ENCODE measurements at regions not wholly inside any gene's neighbourhood (a gene's known extent, or its start where the extent isn't known, plus 50 kb on each side); places are given as distances from the start of the nearest gene placed in this dataset.
"Not testable (repeated sequence)": the region's sequence is repeated elsewhere in the genome, so short reads cannot be mapped to it uniquely, and the experiment has no call there.

DNA sequence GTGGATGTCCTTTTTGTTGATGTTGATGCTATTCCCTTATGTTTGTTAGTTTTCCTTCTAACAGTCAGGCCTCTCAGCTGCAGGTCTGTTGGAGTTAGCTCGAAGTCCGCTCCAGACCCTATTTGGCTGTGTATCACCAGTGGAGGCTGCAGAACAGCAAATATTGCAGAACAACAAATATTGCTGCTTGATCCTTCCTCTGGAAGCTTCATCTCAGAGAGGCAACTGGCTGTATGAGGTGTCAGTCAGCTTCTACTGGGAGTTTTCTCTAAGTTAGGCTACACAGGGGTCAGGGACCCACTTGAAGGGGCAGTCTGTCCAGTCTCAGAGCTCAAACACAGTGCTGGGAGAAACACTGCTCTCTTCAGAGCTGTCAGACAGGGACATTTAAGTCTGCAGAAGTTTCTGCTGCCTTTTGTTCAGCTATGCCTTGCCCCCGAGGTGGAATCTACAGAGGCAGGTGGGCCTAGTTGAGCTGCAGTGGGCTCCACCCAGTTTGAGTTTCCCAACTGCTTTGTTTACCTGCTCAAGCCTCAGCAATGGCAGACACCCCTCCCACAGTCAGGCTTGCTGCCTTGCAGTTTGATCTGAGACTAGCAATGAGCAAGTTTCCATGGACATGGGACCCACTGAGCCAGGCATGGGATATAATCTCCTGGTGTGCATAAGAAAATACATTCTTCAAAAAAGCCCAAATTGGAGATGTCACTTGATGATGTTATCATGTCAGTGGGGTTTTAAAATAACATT is 99.5 kb downstream of the KDM5D start:
- DNase-seq (ENCODE audit: low spot score) = no peak

DNA sequence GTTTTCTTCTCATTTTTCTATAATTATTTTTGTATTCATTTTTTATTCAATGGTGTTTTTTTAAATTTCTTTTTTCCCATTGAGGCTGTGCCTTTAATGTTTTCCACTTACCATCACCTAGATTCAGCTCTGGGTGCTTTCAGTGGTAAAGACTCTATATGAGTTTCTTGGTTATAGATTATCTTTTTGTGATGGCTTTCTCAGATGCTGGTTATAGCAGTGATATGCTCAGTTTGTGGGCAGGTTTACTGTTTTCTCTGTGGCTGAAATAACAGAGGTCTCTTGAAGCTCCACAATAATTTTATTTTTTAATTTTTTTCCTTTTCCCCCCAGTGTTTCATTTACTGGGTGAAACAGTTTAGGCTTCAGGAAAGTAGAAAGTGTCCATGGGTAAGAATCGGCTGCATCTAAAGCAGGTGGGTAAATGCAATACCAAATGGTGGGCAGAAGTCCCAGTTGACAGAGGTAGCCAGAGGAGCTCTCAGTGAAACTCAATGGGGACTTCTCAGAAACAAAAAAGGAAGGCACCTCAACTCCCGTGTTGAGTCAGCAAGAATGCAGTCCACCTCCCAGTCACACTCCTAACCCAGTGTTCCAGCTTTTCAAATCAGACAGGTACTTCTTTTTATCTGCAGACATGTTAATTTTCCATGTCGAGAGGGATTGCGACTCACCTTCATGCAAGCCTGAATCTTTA is 106.7 kb downstream of the KDM5D start:
- no peak for DNase-seq (ENCODE audit: low spot score)

DNA sequence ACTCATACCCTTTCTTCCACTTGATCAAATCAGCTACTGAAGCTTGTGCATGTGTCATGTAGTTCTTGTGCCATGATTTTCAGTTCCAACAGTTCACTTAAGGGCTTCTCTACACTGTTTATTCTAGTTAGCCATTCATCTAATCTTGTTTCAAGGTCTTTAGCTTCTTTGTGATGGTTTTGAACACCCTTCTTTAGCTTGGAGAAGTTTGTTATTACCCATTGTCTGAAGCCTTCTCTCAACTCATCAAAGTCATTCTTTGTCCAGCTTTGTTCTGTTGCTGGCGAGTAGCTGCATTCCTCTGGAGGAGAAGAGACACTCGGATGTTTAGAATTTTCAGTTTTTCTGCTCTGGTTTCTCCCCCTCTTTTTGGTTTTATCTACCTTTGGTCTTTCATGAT is 115.6 kb downstream of the KDM5D start:
- no peak for DNase-seq (ENCODE audit: low spot score)

DNA sequence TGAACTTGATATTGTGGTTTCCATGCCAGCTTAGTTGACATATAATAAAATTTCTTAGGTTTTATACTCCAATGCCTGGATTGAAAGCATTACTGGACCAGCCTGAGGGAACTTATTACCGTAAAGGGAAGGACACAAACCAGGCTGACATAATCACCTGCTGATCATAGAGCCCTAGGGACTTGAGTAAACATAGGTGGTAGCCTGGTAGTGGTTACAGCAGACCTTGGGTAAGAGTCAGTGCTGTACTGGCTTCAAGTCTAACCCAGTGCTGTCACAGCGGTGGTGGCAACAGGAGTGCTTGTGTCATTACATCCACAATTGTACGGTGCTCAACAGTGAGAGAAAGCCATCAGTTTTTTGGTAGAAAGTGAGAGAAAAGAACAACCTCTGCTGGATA is 122.1 kb downstream of the KDM5D start:
- DNase-seq (ENCODE audit: low spot score) = no peak

DNA sequence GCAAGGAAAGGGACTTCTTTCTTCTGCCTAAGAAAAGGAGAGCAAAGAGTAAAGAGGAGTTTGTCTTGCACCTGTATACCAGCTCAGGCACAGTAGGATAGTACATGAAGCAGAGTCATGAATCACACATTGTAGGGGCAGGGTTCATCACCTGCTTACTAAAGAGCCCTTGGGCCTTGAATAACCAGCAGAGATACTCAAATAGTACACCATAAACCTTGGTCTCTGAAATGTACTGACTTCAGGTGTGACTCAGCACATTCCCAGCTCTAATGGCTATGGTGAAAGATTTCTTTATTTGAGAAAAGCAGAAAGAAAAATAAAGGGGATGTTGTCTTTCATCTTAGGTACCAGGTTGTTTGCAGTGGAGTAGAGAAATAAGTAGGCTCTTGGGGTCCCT is 122.8 kb downstream of the KDM5D start:
- no peak for DNase-seq (ENCODE audit: low spot score)

DNA sequence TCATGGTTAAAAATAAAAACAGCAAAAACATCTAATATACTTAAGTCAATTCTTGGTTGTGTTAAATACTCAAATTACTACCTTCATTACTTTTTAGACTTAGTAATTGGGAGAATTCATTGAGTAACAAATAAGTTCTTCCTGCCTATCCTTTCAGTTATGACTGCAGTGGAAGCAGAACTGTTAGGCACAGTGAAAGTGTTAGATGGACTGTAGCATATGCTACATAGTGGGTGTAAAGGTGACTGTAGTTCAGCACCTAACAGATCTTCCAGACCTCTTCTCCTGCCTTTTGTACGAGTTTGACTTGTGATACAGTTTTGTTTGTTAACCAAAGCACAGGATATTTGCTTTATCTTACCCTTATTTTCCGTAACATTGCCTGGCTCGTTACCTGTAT is 143.4 kb downstream of the KDM5D start:
- no peak for DNase-seq (ENCODE audit: low spot score)

DNA sequence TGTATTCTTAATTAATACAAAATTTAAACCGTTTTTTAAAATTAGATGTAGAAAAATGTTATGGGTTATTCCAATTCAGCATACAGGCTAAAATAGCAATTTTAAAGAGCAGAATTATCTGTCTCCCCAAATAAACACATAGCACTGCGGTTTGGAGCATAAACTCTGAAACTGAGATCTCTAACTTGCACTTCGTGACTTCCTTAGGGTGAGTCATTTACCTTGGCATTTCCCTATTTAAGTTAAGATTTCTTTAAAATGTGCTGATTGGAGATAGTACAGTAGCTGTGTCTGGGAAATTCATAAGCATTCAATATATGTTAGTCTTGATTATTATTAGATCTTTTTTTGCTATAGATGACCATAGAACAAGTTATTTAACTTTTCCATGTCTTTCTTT is 143.8 kb downstream of the KDM5D start:
- DNase-seq (ENCODE audit: low spot score) = no peak

DNA sequence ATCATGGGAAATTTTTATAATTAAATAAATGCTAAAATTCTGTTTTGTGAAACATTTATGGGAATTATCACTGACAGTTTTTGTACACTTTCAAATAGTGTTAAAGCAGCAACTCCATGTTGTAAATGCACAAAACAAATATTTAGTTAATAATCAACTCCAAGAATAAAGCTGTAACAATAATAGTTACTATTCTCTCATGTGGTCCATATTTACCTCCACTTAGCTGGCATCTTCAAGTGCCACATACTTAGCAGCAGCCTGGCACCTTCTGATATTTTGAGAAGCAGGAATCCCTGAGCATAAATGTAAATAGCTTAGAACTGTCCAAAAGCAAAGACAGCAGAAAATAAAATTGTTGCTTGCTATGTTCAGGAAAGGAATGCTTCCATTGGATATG is 154.3 kb downstream of the KDM5D start:
- no peak for DNase-seq (ENCODE audit: low spot score)

DNA sequence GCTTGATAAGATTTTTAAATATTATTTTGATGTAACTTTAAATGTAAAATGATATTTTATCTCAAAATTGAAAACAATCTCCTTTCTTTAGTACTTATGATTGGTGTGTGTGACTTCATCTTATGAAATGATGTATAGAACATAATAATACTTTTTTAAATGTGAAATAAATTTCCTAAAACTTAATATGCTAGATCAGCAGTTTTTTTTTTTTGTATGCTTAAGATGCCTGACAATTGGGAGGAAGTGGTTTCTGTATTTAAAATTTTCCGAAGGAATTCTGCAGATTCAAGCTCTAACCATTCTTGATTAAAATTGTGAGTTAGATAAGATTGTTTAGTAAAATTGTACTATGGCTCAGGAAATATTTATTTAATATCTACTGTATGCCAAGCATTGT is 154.9 kb downstream of the KDM5D start:
- DNase-seq (ENCODE audit: low spot score) = no peak

DNA sequence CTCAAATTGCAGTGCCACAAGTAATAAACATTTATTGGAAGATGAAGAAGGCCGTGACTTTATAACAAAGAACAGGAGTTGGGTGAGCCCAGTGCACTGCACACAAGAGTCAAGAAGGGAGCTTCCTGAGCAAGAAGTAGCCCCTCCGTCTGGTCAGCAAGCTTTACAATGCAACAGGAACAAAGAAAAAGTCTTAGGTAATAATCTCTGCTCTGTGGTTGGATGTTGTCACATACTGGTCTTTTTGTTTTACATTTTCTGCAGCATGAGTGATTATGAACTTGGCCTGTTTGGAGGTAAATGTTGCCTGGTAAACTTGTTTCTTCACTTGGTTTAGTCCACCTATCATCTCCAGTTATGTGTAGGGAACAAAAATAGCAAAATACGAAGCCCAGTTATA is 157.2 kb downstream of the KDM5D start:
- DNase-seq (ENCODE audit: low spot score) = no peak

DNA sequence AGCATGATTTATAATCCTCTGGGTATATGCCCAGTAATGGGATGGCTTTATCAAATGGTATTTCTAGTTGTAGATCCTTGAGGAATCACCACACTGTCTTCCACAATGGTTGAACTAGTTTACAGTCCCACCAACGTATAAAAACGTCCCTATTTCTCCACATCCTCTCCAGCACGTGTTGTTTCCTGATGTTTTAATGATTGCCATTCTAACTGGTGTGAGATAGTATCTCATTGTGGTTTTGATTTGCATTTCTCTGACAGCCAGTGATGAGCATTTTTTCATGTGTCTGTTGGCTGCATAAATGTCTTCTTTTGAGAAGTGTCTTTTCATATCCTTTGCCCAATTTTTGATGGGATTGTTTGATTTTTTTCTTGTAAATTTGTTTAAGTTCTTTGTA is 163.5 kb downstream of the KDM5D start:
- not testable (repeated sequence) for DNase-seq (ENCODE audit: low spot score)

DNA sequence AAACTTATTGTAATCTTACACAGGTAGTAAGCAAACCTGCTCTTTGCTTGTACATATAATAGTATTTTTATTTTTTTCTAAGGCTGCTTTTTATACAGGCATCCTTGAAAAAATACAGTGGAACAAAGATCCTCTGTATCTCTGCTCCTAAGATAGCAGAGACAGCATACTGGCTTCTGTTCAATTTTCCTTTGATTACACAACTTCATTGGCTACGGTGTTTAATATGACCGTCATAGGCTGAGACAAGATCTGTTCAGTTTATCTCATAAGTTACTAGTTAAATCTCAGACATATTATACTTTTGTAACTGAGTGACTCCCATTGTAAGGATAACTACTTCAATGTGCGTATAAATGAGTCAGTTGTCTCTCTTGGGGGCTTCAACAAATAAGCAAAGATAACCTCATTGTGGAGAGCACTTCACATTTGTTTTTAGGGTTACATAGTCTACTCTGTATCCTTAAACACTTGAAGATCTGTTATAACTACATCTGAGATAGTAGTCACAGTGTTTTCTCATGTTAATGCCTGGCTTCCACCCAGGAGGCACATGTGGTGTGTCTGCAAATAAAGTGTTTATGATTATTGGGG is 166.1 kb downstream of the KDM5D start:
- no peak for DNase-seq (ENCODE audit: low spot score)

DNA sequence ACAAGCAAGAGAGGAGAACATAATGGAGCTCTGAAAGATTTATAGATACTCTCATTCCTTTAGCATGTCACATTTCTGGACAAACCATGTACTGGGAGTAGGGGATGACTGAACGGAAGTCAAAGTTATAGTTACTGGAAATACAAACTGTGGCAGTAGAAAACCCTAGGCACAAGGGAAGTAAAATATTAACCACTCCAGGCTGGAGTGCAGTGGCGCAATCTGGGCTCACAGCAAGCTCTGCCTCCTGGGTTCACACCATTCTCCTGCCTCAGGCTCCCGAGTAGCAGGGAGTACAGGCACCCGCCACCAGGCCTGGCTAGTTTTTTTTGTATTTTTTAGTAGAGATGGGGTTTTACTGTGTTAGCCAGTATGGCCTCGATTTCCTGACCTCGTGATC is 167.3 kb downstream of the KDM5D start:
- no peak for DNase-seq (ENCODE audit: low spot score)

DNA sequence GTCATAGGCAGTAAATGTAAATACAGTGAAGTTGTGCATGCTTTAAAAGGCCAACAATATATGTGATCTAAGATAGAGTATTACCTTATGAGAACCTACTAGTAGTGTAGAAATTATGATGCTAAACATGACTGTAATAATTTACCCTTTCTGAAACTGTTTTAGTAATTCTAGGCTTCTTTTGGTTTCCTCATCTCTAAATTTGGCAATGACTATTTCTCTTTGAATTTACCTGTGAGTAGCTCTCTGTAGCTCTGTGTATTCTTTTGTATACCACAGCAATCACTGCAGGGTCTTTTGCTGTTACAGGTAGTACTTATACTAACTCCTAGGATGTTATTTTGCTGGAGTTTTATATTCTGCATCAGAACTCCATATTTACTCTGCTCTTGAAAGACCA is 169.6 kb downstream of the KDM5D start:
- DNase-seq (ENCODE audit: low spot score) = no peak

DNA sequence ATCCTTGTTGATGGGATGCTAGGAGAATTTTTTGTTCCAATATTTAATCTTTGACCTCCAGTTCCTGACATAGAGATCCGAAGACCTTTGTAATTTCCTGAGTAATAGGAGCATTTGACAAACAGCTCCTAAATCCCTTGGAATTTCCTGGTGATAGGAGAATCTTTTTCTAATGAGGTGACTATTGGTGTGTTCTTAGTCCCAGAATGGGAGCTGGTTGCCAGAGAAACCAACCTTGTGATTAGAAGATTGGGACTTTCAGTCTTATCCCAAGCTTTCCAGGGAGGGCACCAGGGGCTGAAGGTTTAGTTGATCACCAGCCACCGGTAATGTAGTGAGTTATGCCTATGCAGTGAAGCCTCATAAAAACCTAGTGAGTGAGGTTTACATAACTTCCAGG is 170.9 kb downstream of the KDM5D start:
- no peak for DNase-seq (ENCODE audit: low spot score)

DNA sequence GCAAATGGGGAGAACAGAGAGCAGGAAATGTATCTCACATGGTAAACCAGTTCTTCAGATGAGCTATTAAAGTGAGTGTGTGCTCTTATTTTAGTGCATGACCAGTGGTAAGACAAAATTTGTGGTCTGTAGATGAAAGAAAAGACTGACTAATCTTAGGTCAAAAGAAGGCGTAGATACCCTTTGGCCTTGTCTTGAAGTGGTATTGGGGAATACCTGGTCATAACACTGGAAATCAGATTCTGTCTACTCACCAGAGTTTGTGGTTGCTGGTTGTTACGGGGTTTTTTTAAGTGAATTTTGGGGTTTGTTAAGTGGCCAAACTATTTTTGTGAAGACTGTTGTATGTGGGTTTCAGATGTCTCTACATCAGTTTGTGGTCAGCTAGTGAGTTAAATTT is 173.5 kb downstream of the KDM5D start:
- no peak for DNase-seq (ENCODE audit: low spot score)

DNA sequence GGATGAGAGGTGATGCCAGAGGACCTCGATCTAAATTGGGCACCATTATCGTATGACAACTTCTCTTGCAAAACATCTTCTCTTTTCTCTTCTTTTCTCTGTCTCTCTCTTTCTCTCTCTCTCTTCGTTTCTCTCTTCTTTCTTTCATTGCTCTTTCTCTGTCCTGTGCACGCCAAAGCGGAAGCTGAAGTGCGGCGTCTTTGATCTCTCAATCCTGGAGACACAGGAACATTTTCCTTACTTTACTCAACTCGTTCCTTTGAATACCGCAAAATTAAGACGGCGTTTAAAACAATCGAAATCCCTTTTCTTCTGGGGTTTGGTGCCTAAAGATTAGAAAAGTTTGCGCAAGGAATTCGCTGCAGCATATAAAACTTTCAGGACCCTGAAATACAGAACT is 176.6 kb downstream of the KDM5D start:
- DNase-seq (ENCODE audit: low spot score) = no peak

DNA sequence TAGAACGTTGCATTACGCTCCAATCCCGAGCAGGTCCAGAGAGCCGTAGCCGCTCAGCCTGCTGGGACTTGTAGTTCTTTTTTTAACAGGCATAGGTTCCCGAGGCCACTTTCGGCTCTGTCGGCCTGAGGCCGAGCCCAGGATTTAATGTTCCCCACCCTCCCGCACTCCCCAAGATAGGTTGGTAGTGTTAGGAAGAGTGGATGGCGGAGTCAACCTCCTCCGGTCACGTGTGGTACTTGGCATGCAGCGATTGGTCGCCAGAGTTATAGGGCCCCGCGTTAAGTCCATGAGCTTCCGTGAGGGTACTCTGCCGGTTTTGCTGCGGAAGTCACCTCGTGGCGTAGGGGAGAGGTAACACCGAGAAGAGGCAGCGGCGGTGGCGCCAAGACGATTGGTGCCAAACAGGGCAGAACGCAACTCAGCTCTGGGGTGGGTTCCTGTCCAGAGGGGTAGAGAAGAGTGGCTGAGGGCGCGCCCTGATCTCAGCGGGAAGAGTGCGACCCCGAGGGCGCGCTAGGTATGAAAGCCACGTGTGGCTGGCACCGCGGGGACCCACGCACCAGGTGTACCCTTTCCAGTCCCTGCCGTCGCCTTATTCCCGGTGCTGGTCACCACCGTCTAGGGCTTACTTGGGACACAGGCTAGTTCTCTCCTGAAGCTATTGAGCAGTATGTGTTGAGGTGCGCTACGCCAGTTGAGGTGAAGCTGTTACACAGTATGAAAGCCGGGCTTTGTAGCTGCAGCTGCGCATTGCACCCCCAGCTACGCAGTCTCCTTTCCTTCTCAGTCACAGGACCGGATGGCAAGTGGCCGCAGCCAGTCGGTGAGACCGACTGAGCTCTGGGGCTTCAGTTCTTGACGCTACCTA is 177.2 kb downstream of the KDM5D start:
- DNase-seq (ENCODE audit: low spot score) = peak; percentile 84

DNA sequence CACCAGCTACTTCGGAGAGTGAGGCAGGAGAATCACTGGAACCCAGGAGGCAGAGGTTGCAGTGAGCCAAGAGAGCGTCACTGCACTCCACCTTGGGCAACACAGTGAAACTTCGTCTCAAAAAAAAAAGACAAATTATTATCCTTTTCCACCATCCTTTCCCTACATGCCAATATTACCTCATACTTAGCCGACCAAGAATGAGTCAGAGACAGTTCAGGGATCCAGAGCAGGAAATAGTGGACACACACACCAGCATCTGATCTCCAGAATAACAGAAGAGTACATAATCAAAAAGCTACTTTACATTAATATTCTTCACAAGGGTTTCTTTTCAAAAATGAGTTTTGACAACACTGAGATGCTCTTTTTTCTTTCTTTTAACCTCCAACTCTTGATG is 185.4 kb downstream of the KDM5D start:
- DNase-seq (ENCODE audit: low spot score) = no peak

DNA sequence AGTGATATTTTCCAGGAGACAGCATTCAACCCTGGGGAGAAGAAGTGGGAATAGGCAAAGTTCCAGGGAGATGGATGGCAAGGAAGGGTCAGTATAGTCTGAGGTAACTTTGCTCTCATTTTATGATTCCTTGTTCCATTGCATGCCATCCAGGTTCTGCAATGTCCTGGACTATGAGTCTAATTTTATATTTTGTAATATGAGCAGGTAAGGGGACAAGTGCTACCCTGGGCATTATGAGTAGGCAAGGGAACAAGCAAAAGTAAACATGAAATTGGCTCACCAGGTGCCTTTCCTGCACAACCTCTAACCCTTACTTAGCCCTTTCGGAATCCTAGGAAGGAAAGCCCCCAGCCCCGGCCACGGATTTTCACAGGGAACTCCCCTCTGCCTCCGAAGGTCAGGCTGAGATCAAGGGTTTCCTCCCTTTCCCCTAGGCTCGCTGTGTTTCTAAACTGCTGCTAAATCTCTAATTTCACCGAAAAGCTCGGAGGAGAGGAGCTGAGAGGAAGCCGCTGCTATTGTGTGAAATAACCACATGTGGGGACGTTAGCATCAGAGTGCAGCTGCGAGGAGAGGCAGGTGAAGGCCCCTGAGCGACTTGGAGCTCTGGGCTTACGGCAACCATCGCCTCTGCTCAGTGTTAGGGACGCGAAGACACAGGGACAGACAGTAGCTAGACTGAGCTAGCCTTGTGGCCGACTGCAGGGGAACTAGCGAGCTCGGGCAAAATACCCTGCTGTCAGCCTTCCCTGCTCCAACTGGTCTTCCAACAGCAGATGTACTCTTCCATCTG is 194.7 kb downstream of the KDM5D start:
- DNase-seq (ENCODE audit: low spot score) = no peak

DNA sequence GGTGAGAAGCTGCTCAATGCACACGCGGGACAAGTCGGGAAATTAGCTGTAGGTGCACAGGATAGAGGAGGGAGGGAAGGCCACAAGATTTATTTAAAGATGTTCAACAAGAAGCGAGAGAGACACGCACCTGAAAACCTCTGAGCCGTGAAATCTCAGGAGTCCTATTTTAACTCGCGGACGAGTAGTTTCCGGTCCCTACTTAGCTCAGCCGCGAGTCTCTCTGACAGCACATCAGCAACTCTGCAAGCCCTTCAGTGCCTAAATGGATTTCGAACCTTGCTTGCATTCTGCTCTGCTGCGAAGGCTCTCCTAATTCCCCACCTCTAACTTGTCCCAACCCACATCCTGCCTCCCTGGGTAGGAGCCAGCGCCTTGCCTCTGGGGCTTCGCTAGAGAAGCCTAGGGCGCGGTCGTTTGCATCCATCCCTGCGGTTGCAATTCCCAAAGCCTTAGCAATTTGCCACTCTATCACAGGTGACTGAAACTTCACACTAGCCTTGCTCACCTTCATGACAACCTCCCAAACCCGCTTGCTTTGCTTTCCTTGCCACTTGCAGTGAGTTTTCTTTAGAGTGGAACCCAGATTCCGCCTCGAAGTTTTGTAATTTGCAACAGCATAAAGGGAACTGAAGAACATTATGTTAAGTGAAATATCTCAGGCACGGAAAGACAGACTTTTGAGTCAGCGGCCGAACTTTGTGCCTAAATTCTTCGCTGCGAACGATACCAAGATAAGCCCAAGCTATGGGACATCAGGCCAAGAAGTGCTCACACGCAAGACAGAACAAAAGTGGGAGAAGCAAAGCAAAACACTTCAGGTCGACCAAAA is 202.8 kb downstream of the KDM5D start:
- no peak for DNase-seq (ENCODE audit: low spot score)
